ENCODE measurements at regions not wholly inside any gene's neighbourhood (a gene's known extent, or its start where the extent isn't known, plus 50 kb on each side); places are given as distances from the start of the nearest gene placed in this dataset.

GRCh38 chr10:2665772-2666171 lies 401.6 kb upstream of the PFKP start:
- no peak for DNase-seq (ENCODE audit: unreplicated experiment)
- H3K27me3 Mint-ChIP-seq (ENCODE audit: insufficient read depth, unreplicated experiment), result no peaks in the 10 kb centered on the region
- ChIA-PET POLR2A (no interaction called here), CTCF (no interaction called here)
- no peak overlapping the region for H3K27ac Mint-ChIP-seq (ENCODE audit: low read depth, unreplicated experiment)
- H3K36me3 Mint-ChIP-seq (ENCODE audit: insufficient read depth, unreplicated experiment), result no peaks in the 10 kb centered on the region
- H3K4me3 Mint-ChIP-seq (ENCODE audit: unreplicated experiment), result no peak overlapping the region
- no peaks in the 10 kb centered on the region for H3K9me3 Mint-ChIP-seq (ENCODE audit: unreplicated experiment)
- intact Hi-C loops (cut with micrococcal nuclease), result no loop called here
- H3K4me1 Mint-ChIP-seq (ENCODE audit: insufficient read depth, unreplicated experiment), result no peaks in the 10 kb centered on the region
- no TSS peak for BruUV-seq (replicated peaks)
- TF ChIP-seq CTCF (IDR thresholded peaks at IDR 0.05; ENCODE audit: unreplicated experiment), result no peak

GRCh38 chr10:2660276-2660675 lies 407.1 kb upstream of the PFKP start:
- TF ChIP-seq CTCF (IDR thresholded peaks at IDR 0.05; ENCODE audit: unreplicated experiment), result no peak
- CTCF ChIA-PET, result no interaction called here
- no peaks in the 10 kb centered on the region for H3K4me1 Mint-ChIP-seq (ENCODE audit: insufficient read depth, unreplicated experiment)

GRCh38 chr10:2659660-2660209 lies 407.6 kb upstream of the PFKP start:
- Mint-ChIP-seq H3K4me1 (ENCODE audit: insufficient read depth, unreplicated experiment) (no peaks in the 10 kb centered on the region), H3K36me3 (ENCODE audit: insufficient read depth, unreplicated experiment) (no peaks in the 10 kb centered on the region), H3K27ac (ENCODE audit: low read depth, unreplicated experiment) (no peak overlapping the region), H3K27me3 (ENCODE audit: insufficient read depth, unreplicated experiment) (peaks cover 56% of the 10 kb centered on the region), H3K4me3 (ENCODE audit: unreplicated experiment) (no peak overlapping the region), H3K9me3 (ENCODE audit: unreplicated experiment) (no peaks in the 10 kb centered on the region)
- no peak for TF ChIP-seq CTCF (IDR thresholded peaks at IDR 0.05; ENCODE audit: unreplicated experiment)
- intact Hi-C loops (cut with micrococcal nuclease), result no loop called here
- BruUV-seq (replicated peaks), result no TSS peak
- ChIA-PET POLR2A (no interaction called here), CTCF (no interaction called here)
- DNase-seq (ENCODE audit: unreplicated experiment), result no peak

More at GRCh38 chr10:2660276-2660675, 407.1 kb upstream of the PFKP start:
- Mint-ChIP-seq H3K27me3 (ENCODE audit: insufficient read depth, unreplicated experiment) (peaks cover 51% of the 10 kb centered on the region), H3K9me3 (ENCODE audit: unreplicated experiment) (no peaks in the 10 kb centered on the region), H3K27ac (ENCODE audit: low read depth, unreplicated experiment) (no peak overlapping the region), H3K36me3 (ENCODE audit: insufficient read depth, unreplicated experiment) (no peaks in the 10 kb centered on the region), H3K4me3 (ENCODE audit: unreplicated experiment) (no peak overlapping the region)
- POLR2A ChIA-PET, result no interaction called here
- DNase-seq (ENCODE audit: unreplicated experiment), result no peak
- intact Hi-C loops (cut with micrococcal nuclease), result no loop called here
- no TSS peak for BruUV-seq (replicated peaks)

- BruUV-seq (replicated peaks), result no TSS peak
- DNase-seq (ENCODE audit: unreplicated experiment), result no peak
- intact Hi-C loops (cut with micrococcal nuclease), result no loop called here
- Mint-ChIP-seq H3K27me3 (ENCODE audit: insufficient read depth, unreplicated experiment) (peaks cover 66% of the 10 kb centered on the region), H3K27ac (ENCODE audit: low read depth, unreplicated experiment) (no peak overlapping the region), H3K4me3 (ENCODE audit: unreplicated experiment) (no peak overlapping the region), H3K36me3 (ENCODE audit: insufficient read depth, unreplicated experiment) (no peaks in the 10 kb centered on the region), H3K9me3 (ENCODE audit: unreplicated experiment) (no peaks in the 10 kb centered on the region), H3K4me1 (ENCODE audit: insufficient read depth, unreplicated experiment) (no peaks in the 10 kb centered on the region)
- ChIA-PET POLR2A (no interaction called here), CTCF (no interaction called here)
- TF ChIP-seq CTCF (IDR thresholded peaks at IDR 0.05; ENCODE audit: unreplicated experiment), result no peak
These were observed 408.6 kb upstream of the PFKP start for GRCh38 chr10:2658780-2659179.

Data from MCF 10A (cell line).